HepG2 (cell line): ENCODE measurements at regions not wholly inside any gene's neighbourhood (a gene's known extent, or its start where the extent isn't known, plus 50 kb on each side); places are given as distances from the start of the nearest gene placed in this dataset.

Experiments
- ATAC-seq: fragments of 200-7000 bp; cut with Tn5 transposase; 3 replicates; pipeline ENCODE4 v1.9.1; 2020; ENCODE audit warnings: mild to moderate bottlenecking, moderate library complexity
- BruUV-seq: library from RNA; stranded (reverse); fragments of 400-500 nt; replicated peaks from 2 replicates; lab custom pipeline; 2021; lab: Mats Ljungman, UMichigan
- CTCF ChIA-PET: fragments of 300-600 bp; formaldehyde crosslinking; extraction: SDS; loops from one replicate; lab custom pipeline; 2021; ENCODE audit warnings: low total read pairs, inconsistent platforms, low intra/inter-chr PET ratio; lab: Yijun Ruan, JAX
- POLR2A ChIA-PET: fragments of 350-600 bp; sonication (Branson Sonifier 250); formaldehyde crosslinking; loops from one replicate; lab custom pipeline; 2020; ENCODE audit warnings: antibody characterized with exemption, inconsistent platforms; lab: Yijun Ruan, JAX
- DNase-seq: peaks from one replicate; pipeline ENCODE4 v3.0.0-alpha.2; 2015; ENCODE audit warnings: low spot score
- FAIRE-seq: peaks from 3 replicates; lab custom pipeline; 2011; peaks lifted over from hg19 to GRCh38; lab: Jason Lieb, UNC
- H2AFZ ChIP-seq: one replicate; pipeline ENCODE4 v1.6.1; 2011; ENCODE audit warnings: low read length, inconsistent platforms
- H3K27ac ChIP-seq: fragments of 300-600 bp; 3 replicates; pipeline ENCODE4 v1.8.0; 2011; ENCODE audit warnings: mixed run types, mild to moderate bottlenecking, mixed read lengths, low read length, inconsistent platforms; ENCODE audit not compliant: insufficient read depth; ENCODE audit errors: extremely low read length
- H3K27me3 ChIP-seq, 2 experiments: fragments of 200-600 bp in 1 of 2; 2 replicates in 1 of 2; 3 replicates in 1 of 2; pipeline versions ENCODE4 v1.6.0 to v1.8.0; 2011; ENCODE audit warnings: low read length in 2 of 2, mild to moderate bottlenecking in 2 of 2, moderate library complexity in 2 of 2, inconsistent platforms in 1 of 2; ENCODE audit not compliant: insufficient read depth in 2 of 2, control insufficient read depth in 1 of 2
- H3K36me3 ChIP-seq, 2 experiments: fragments of 200-600 bp in 1 of 2; replicated peaks in 1 of 2; 2 replicates in 1 of 2; 3 replicates in 1 of 2; pipeline versions ENCODE4 v1.5.1 to v1.8.0; 2011; ENCODE audit warnings: low read length in 2 of 2, inconsistent platforms in 1 of 2; ENCODE audit not compliant: insufficient read depth in 2 of 2, control insufficient read depth in 1 of 2
- H3K4me1 ChIP-seq: 2 replicates; pipeline ENCODE4 v1.5.1; 2012; ENCODE audit warnings: low read length, inconsistent platforms; ENCODE audit not compliant: insufficient read depth
- H3K4me2 ChIP-seq: 2 replicates; pipeline ENCODE4 v1.6.0; 2011; ENCODE audit warnings: low read depth, low read length, inconsistent platforms
- H3K4me3 ChIP-seq, 3 experiments: fragments of 200-600 bp in 1 of 3; sonication (generic), shearing (Covaris generic) in 1 of 3; replicated peaks in 1 of 3; 2 replicates each; pipeline ENCODE4 v1.5.1; 2011 to 2016; ENCODE audit warnings: low read length in 3 of 3, inconsistent platforms in 2 of 3, low read depth in 2 of 3, mild to moderate bottlenecking in 2 of 3, control low read depth in 1 of 3, mixed read lengths in 1 of 3; ENCODE audit not compliant: insufficient read depth in 1 of 3
- H3K79me2 ChIP-seq: one replicate; pipeline ENCODE4 v1.6.1; 2011; ENCODE audit warnings: low read length, inconsistent platforms; ENCODE audit not compliant: insufficient read depth
- H3K9ac ChIP-seq: 2 replicates; pipeline ENCODE4 v1.6.0; 2011; ENCODE audit warnings: mild to moderate bottlenecking, low read depth, low read length, inconsistent platforms; ENCODE audit not compliant: insufficient read depth
- H3K9me3 ChIP-seq: 2 replicates; pipeline ENCODE4 v1.5.1; 2012; ENCODE audit warnings: mild to moderate bottlenecking, low read length
- H4K20me1 ChIP-seq: 2 replicates; pipeline ENCODE4 v1.6.0; 2011; ENCODE audit warnings: inconsistent platforms, mild to moderate bottlenecking, low read length, moderate library complexity; ENCODE audit not compliant: insufficient read depth
- NFYB ChIP-seq: sonication (generic); formaldehyde crosslinking; IDR thresholded peaks from 2 replicates; pipeline ENCODE4 v1.4.0; 2020; ENCODE audit warnings: missing genetic modification reagents
- ONECUT2 ChIP-seq: sonication (generic); formaldehyde crosslinking; IDR thresholded peaks from 2 replicates; pipeline ENCODE4 v1.4.0; 2020; ENCODE audit warnings: missing genetic modification reagents
- POGZ ChIP-seq: sonication (generic); formaldehyde crosslinking; IDR thresholded peaks from 2 replicates; pipeline ENCODE4 v1.4.0; 2020; ENCODE audit warnings: mild to moderate bottlenecking, missing genetic modification reagents
- SP1 ChIP-seq, 2 experiments: fragments of 450-650 bp in 1 of 2; sonication (generic) in 1 of 2; formaldehyde crosslinking in 1 of 2; IDR thresholded peaks; 2 replicates each; pipeline versions ENCODE4 v1.4.0 to v1.6.1; 2016 to 2020; ENCODE audit warnings: missing genetic modification reagents in 1 of 2
- ZFP91 ChIP-seq: sonication (generic); formaldehyde crosslinking; IDR thresholded peaks from 2 replicates; pipeline ENCODE4 v1.9.0; 2022; ENCODE audit warnings: missing genetic modification reagents, mild to moderate bottlenecking, borderline replicate concordance
- ZNF10 ChIP-seq: sonication (generic); formaldehyde crosslinking; IDR thresholded peaks from 2 replicates; pipeline ENCODE4 v1.4.0; 2020; ENCODE audit warnings: mild to moderate bottlenecking, low read depth, missing genetic modification reagents, borderline replicate concordance
- ZNF317 ChIP-seq: sonication (generic); formaldehyde crosslinking; IDR thresholded peaks from 2 replicates; pipeline ENCODE4 v1.5.0; 2020; ENCODE audit warnings: mild to moderate bottlenecking, missing genetic modification reagents
- ZNF331 ChIP-seq: sonication (generic); formaldehyde crosslinking; IDR thresholded peaks from 2 replicates; pipeline ENCODE4 v1.4.0; 2020; ENCODE audit warnings: missing genetic modification reagents
- ZNF382 ChIP-seq: sonication (generic); formaldehyde crosslinking; IDR thresholded peaks from 2 replicates; pipeline ENCODE4 v1.5.0; 2020; ENCODE audit warnings: missing genetic modification reagents, mild to moderate bottlenecking, borderline replicate concordance
- ZNF496 ChIP-seq: sonication (generic); formaldehyde crosslinking; IDR thresholded peaks from 2 replicates; pipeline ENCODE4 v1.8.1; 2023; ENCODE audit warnings: mild to moderate bottlenecking, moderate library complexity, missing genetic modification reagents; ENCODE audit not compliant: insufficient replicate concordance
- ZNF660 ChIP-seq: sonication (generic); formaldehyde crosslinking; IDR thresholded peaks from 2 replicates; pipeline ENCODE4 v1.5.1; 2020; ENCODE audit warnings: mild to moderate bottlenecking, low read depth, missing genetic modification reagents, borderline replicate concordance
- WGBS: methylation state at CpG from one replicate; pipeline ENCODE4 v1.1.6; 2017; ENCODE audit warnings: low lambda C conversion rate; 5-methylcytosine and 5-hydroxymethylcytosine counted together
- in situ Hi-C: cut with HindIII; loops from 2 replicates; pipeline ENCODE4 v1.10.0; 2017; ENCODE audit warnings: low pct_unique_long_range_greater_than_20kb; ENCODE audit not compliant: extremely low pct_ligation_motif_present
- intact Hi-C: fragments of 100-400 bp; cut with micrococcal nuclease; formaldehyde crosslinking; loops from one replicate; pipeline ENCODE4 v1.10.0; 2022; ENCODE audit not compliant: unreplicated experiment
- TF ChIP-seq, protein P1 (sequence below): IDR thresholded peaks from 2 replicates; pipeline ENCODE4 v1.6.1; 2016; ENCODE audit warnings: missing compliant biosample characterization, missing genetic modification reagents, borderline replicate concordance

DNA sequence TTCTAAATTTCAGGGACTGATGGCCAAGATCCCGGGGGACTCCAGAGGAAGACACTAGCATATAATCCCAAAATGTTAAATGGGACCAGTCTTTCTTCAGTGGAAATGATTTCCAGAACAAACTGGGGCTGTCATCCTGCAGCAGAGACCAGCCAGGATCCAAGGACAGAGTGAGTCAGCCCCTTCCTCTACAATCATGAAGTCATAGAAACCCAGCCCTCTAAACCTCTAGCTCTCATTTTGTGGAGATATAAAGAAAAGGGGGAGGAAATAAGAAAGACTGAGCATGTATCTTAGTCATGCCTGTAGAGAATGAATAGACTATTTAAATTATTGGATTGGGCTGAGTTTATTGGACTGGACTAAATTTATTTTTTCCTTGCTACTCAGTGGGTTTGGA, 318.3 kb downstream of the AGTPBP1 start:
- FAIRE-seq: no peak
- WGBS: 0% methylated on average over 1 of the region's 1 CpG
- intact Hi-C loops (no loop called here), in situ Hi-C loops (no loop called here)
- BruUV-seq: no TSS peak
- Histone ChIP-seq H3K4me2 (no peak overlapping the region), H3K79me2 (no peaks in the 10 kb centered on the region), H3K9ac (no peak overlapping the region), H3K36me3 (no peaks in the 10 kb centered on the region), H3K4me1 (no peaks in the 10 kb centered on the region), H3K9me3 (no peaks in the 10 kb centered on the region), H3K27me3 (peaks cover 1 to 13% of the 10 kb centered on the region in 2 experiments; a peak in 3 of 5 replicates), H3K27ac (no peak overlapping the region), H2AFZ (no peak overlapping the region), H3K4me3 (no peak overlapping the region), H4K20me1 (no peaks in the 10 kb centered on the region)
- CTCF ChIA-PET: no interaction called here
- DNase-seq: no peak
- no peak for ATAC-seq
- POLR2A ChIA-PET: no interaction called here
- TF ChIP-seq ZFP91 (CRISPR knock-in tag) (no peak), ZNF10 (CRISPR knock-in tag) (no peak), ZNF660 (CRISPR knock-in tag) (no peak)

GRCh38 chr9:85421641-85422040, 320.1 kb downstream of the AGTPBP1 start:
- ChIA-PET POLR2A (no interaction called here), CTCF (interaction anchor here (0.8 kb wide), 1 partner anchor 1025 kb away, joined by 3 read pairs; no protein-coding TSS in a partner anchor)
- Histone ChIP-seq H3K4me3 (no peak overlapping the region), H3K4me2 (no peak overlapping the region), H3K27me3 (no peaks in the 10 kb centered on the region; a peak in 1 of 5 replicates), H3K9me3 (no peaks in the 10 kb centered on the region), H3K36me3 (no peaks in the 10 kb centered on the region), H3K27ac (no peak overlapping the region), H3K9ac (no peak overlapping the region), H4K20me1 (no peaks in the 10 kb centered on the region), H3K4me1 (no peaks in the 10 kb centered on the region), H2AFZ (no peak overlapping the region), H3K79me2 (no peaks in the 10 kb centered on the region)
- FAIRE-seq: no peak
- ATAC-seq: no peak
- BruUV-seq: no TSS peak
- intact Hi-C loops (no loop called here), in situ Hi-C loops (no loop called here)
- no peak for TF ChIP-seq ZNF496 (CRISPR knock-in tag)
- TF ChIP-seq ZNF331 (CRISPR knock-in tag): no peak
- no peak for TF ChIP-seq ZNF317 (CRISPR knock-in tag)
- TF ChIP-seq, protein P1, sequence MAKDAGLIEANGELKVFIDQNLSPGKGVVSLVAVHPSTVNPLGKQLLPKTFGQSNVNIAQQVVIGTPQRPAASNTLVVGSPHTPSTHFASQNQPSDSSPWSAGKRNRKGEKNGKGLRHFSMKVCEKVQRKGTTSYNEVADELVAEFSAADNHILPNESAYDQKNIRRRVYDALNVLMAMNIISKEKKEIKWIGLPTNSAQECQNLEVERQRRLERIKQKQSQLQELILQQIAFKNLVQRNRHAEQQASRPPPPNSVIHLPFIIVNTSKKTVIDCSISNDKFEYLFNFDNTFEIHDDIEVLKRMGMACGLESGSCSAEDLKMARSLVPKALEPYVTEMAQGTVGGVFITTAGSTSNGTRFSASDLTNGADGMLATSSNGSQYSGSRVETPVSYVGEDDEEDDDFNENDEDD (CRISPR knock-in tag): no peak
- no peak for TF ChIP-seq ONECUT2 (CRISPR knock-in tag)
- no peak for TF ChIP-seq POGZ (CRISPR knock-in tag)
- no peak for TF ChIP-seq SP1 (IDR thresholded peaks at IDR 0.05)
- no peak for TF ChIP-seq SP1 (CRISPR knock-in tag; IDR thresholded peaks at IDR 0.05)
- no peak for TF ChIP-seq NFYB
- no peak for TF ChIP-seq ZNF382 (CRISPR knock-in tag)
- DNase-seq: no peak
- WGBS: 57% methylated on average over 5 of the region's 5 CpGs
